ENCODE measurements at regions not wholly inside any gene's neighbourhood (a gene's known extent, or its start where the extent isn't known, plus 50 kb on each side); places are given as distances from the start of the nearest gene placed in this dataset.

DNA sequence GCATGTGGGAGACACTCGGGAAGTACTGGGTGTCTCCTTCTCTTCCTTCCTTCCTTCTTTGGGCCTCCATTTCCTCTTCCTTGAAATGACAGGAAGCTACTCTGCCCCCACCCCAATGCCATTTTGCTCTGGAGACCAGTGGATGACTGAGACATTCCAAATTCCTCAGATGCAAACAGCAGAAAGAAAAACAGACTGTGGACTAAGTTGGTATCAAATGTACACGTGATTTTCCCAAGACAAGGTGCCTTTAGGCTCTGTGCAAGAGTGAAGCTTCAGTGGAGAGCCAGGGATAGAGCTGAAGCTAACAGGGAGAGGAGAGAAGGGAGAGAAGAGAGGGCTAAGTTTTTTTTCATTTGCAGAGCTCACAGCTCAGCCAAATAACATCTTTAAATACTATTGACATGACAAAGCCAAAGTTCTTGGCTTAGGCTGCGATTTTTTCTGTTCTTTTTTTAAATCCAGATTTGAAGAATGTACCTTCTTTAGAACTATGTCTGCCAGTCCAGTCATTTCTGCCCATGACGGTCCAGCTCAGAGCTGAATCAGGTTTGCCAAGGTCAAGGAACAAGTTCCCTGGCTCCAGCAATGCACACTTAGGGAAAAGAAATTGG is 84.5 kb upstream of the LCLAT1 start:
- no peaks in the 10 kb centered on the region for H3K27me3 ChIP-seq
- no peak overlapping the region for H3K27ac ChIP-seq
- H3K4me3 ChIP-seq: no peak overlapping the region
- H4K20me1 ChIP-seq (ENCODE audit: low read depth): no peaks in the 10 kb centered on the region
- peaks cover 8% of the 10 kb centered on the region for H3K4me1 ChIP-seq
- no peaks in the 10 kb centered on the region for H3K79me2 ChIP-seq (ENCODE audit: low read depth)
- no peak overlapping the region for H3K9ac ChIP-seq
- H3K27ac Mint-ChIP-seq: no peak overlapping the region
- no peaks in the 10 kb centered on the region for H3K9me3 Mint-ChIP-seq
- no peak for TF ChIP-seq EZH2 (IDR thresholded peaks at IDR 0.05)
- no peak for TF ChIP-seq EZH2phosphoT487 (IDR thresholded peaks at IDR 0.05)
- TF ChIP-seq, protein P1, sequence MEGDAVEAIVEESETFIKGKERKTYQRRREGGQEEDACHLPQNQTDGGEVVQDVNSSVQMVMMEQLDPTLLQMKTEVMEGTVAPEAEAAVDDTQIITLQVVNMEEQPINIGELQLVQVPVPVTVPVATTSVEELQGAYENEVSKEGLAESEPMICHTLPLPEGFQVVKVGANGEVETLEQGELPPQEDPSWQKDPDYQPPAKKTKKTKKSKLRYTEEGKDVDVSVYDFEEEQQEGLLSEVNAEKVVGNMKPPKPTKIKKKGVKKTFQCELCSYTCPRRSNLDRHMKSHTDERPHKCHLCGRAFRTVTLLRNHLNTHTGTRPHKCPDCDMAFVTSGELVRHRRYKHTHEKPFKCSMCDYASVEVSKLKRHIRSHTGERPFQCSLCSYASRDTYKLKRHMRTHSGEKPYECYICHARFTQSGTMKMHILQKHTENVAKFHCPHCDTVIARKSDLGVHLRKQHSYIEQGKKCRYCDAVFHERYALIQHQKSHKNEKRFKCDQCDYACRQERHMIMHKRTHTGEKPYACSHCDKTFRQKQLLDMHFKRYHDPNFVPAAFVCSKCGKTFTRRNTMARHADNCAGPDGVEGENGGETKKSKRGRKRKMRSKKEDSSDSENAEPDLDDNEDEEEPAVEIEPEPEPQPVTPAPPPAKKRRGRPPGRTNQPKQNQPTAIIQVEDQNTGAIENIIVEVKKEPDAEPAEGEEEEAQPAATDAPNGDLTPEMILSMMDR (IDR thresholded peaks at IDR 0.05): no peak
- H3K4me2 ChIP-seq: no peak overlapping the region
- no peaks in the 10 kb centered on the region for H3K9me3 ChIP-seq (ENCODE audit: low read depth)
- H3K36me3 ChIP-seq: no peaks in the 10 kb centered on the region
- peaks cover 13% of the 10 kb centered on the region for H3K4me1 Mint-ChIP-seq
- H3K36me3 Mint-ChIP-seq: no peaks in the 10 kb centered on the region
- no peak overlapping the region for H3K4me3 Mint-ChIP-seq
- H3F3A ChIP-seq (ENCODE audit: low read depth): no peaks in the 10 kb centered on the region
- DNase-seq (ENCODE audit: low spot score): no peak
- peaks cover 4% of the 10 kb centered on the region for H3K27me3 Mint-ChIP-seq (ENCODE audit: insufficient read depth, low read depth)
- H2AFZ ChIP-seq (replicated peaks): no peak overlapping the region

DNA sequence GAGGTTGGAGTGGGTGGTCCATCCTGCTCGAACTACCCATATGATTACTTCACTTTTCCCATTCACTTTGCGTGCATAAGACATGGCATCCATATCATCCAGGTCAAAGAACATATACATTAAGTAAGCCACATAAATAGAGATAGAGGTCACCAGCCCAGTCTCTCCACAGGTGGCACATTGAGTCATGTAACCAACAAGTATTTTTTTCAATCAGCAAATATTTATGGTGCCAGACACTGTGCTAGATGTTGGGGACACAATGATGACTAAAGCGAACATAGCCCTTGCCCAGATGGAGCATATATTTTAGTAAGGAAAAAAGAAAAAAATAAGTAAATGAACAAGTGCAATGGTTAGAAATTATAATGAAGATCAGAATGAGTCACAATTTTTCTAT is 83.6 kb upstream of the LCLAT1 start:
- Histone ChIP-seq H3F3A (ENCODE audit: low read depth) (no peaks in the 10 kb centered on the region), H3K79me2 (ENCODE audit: low read depth) (no peaks in the 10 kb centered on the region), H3K4me3 (no peak overlapping the region), H4K20me1 (ENCODE audit: low read depth) (no peaks in the 10 kb centered on the region), H3K4me1 (peaks cover 8% of the 10 kb centered on the region), H3K27ac (no peak overlapping the region), H2AFZ (replicated peaks) (no peak overlapping the region), H3K36me3 (no peaks in the 10 kb centered on the region), H3K9me3 (ENCODE audit: low read depth) (no peaks in the 10 kb centered on the region), H3K9ac (no peak overlapping the region), H3K27me3 (no peaks in the 10 kb centered on the region), H3K4me2 (no peak overlapping the region)
- Mint-ChIP-seq H3K9me3 (no peaks in the 10 kb centered on the region), H3K27ac (no peak overlapping the region), H3K4me1 (peaks cover 13% of the 10 kb centered on the region), H3K27me3 (ENCODE audit: insufficient read depth, low read depth) (peaks cover 4% of the 10 kb centered on the region), H3K4me3 (no peak overlapping the region), H3K36me3 (no peaks in the 10 kb centered on the region)
- no peak for DNase-seq (ENCODE audit: low spot score)
- TF ChIP-seq EZH2phosphoT487 (IDR thresholded peaks at IDR 0.05): no peak
- TF ChIP-seq, protein P1 (IDR thresholded peaks at IDR 0.05): no peak
- no peak for TF ChIP-seq EZH2 (IDR thresholded peaks at IDR 0.05)

DNA sequence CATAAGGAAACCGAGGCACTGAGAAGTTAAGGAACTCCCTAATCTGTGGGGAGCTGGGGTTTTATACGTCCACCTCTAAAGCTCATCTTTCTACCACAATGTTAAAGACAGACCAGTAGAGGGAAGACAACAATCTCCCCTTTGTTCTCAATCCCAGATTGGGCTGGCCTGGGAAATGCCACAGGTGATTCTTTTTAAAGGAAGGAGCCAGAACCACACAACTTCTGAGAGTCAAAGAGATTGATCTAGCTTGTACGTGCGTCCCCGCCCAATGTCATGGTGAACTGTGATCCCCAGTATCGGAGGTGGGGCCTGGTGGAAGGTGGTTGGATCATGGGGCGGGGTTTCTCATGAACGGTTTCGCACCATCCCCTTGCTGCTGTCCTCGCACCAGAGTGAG is 81.8 kb upstream of the LCLAT1 start:
- H3K9me3 Mint-ChIP-seq: no peaks in the 10 kb centered on the region
- H3K27ac ChIP-seq: no peak overlapping the region
- no peak overlapping the region for H3K27ac Mint-ChIP-seq
- no peaks in the 10 kb centered on the region for H3K27me3 ChIP-seq
- TF ChIP-seq EZH2phosphoT487 (IDR thresholded peaks at IDR 0.05) (no peak), EZH2 (IDR thresholded peaks at IDR 0.05) (no peak)
- TF ChIP-seq, protein P1 (IDR thresholded peaks at IDR 0.05): no peak
- no peak overlapping the region for H3K4me3 ChIP-seq
- H3K36me3 Mint-ChIP-seq: no peaks in the 10 kb centered on the region
- H3K27me3 Mint-ChIP-seq (ENCODE audit: insufficient read depth, low read depth): no peaks in the 10 kb centered on the region
- no peak overlapping the region for H3K9ac ChIP-seq
- H2AFZ ChIP-seq (replicated peaks): no peak overlapping the region
- peaks cover 8% of the 10 kb centered on the region for H3K4me1 ChIP-seq
- no peaks in the 10 kb centered on the region for H3F3A ChIP-seq (ENCODE audit: low read depth)
- no peaks in the 10 kb centered on the region for H3K9me3 ChIP-seq (ENCODE audit: low read depth)
- H3K4me1 Mint-ChIP-seq: peaks cover 13% of the 10 kb centered on the region
- no peaks in the 10 kb centered on the region for H4K20me1 ChIP-seq (ENCODE audit: low read depth)
- no peaks in the 10 kb centered on the region for H3K36me3 ChIP-seq
- H3K4me2 ChIP-seq: no peak overlapping the region
- no peak for DNase-seq (ENCODE audit: low spot score)
- no peaks in the 10 kb centered on the region for H3K79me2 ChIP-seq (ENCODE audit: low read depth)
- no peak overlapping the region for H3K4me3 Mint-ChIP-seq
